T follicular helper cell (primary cell): ENCODE measurements at regions not wholly inside any gene's neighbourhood (a gene's known extent, or its start where the extent isn't known, plus 50 kb on each side); places are given as distances from the start of the nearest gene placed in this dataset.

Experiments
- DNase-seq: peaks from one replicate; pipeline ENCODE4 v3.0.0-alpha.2; 2020; ENCODE audit warnings: low read depth

DNA sequence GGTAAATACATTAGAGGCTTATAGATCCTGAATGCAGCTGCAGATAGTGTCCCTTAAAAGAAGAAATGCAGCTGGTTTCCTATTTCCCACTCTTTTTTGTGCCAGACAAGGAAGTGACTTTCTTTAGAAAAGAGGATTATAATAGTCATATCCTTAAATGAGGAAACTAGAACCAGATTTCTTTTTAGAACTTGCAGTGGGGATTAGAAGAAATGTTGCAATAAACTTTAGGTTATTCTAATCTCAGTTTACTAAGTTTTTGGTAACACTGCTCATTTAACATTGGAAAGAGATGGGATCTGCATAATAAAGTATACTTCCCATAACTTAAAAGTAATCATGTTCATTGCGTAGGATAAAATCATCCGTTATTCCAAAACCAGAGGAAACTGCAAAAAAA is 101.9 kb downstream of the SLIT2 start:
- no peak for DNase-seq

GRCh38 chr4:20354120-20354519 is 102.4 kb downstream of the SLIT2 start:
- DNase-seq: no peak

GRCh38 chr4:20356565-20356964 is 104.9 kb downstream of the SLIT2 start:
- no peak for DNase-seq

DNA sequence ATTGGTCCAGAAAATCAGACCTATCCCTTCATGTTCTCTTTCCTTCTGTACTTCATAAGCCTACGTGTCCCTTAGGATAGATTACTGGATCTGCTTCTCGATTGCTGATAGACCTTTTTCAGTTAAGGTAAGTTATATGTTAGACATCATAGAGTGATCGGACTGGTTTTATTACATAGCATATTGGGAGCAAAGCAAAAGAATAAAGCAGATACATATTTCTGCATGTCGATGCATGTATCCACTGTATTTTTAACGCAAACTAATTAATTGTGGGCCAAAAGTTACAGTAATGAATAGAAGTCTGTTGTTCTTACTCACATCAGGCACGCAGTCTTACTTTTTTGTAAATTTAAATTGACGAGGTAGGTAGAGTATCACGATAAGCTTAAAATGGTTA is 106.4 kb downstream of the SLIT2 start:
- no peak for DNase-seq

DNA sequence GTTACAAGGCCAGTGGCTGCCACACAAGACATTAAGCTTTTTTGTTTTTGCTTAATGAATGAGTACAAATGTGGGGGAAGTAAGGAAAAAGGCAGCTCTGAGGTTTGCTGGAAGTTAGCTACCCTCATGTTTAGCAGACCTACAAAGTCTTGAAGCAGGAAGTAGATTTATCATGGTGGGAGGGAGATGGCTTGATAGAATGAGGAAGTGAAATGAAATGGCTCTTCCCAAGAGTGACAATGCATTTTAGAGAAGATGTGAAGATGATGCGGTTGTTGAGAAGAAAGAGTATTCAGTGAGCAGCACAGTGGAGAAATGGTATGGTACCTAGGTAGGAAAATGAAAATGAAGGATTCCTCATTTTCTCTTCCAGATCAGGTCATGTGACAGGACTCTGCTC is 108.0 kb downstream of the SLIT2 start:
- DNase-seq: no peak

GRCh38 chr4:20362148-20362547 is 110.4 kb downstream of the SLIT2 start:
- no peak for DNase-seq

GRCh38 chr4:20364969-20365368 is 113.3 kb downstream of the SLIT2 start:
- DNase-seq: no peak

GRCh38 chr4:20367446-20367845 is 115.7 kb downstream of the SLIT2 start:
- DNase-seq: no peak

GRCh38 chr4:20368926-20369325 is 117.2 kb downstream of the SLIT2 start:
- DNase-seq: no peak

- DNase-seq: no peak
Measured at GRCh38 chr4:20370274-20370673, 118.6 kb downstream of the SLIT2 start.

- no peak for DNase-seq
Measured at GRCh38 chr4:20376070-20376469, 124.4 kb downstream of the SLIT2 start.

GRCh38 chr4:20378181-20378580 is 126.5 kb downstream of the SLIT2 start:
- DNase-seq: no peak

- no peak for DNase-seq
Measured at GRCh38 chr4:20381005-20381404, 129.3 kb downstream of the SLIT2 start.

GRCh38 chr4:20383283-20383682 is 131.6 kb downstream of the SLIT2 start:
- no peak for DNase-seq

DNA sequence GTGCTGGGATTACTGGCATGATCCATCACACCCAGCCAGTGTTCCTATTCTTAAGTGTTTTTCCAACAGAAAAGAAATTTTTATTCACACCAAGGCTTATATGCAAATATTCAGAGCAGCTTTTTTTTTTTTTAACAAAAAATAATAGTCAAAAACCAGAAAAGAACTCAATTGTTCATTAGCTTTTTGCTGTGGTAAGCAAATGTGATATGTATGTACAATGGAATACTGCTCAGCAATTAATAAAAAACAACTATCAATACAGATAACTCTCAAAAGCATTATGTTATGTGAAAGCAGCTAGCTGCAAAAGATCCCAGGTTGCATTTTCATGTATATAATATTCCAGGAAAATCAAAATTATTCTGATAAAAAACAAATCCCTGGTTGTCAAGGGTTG is 132.3 kb downstream of the SLIT2 start:
- DNase-seq: no peak

GRCh38 chr4:20384456-20384855 is 132.8 kb downstream of the SLIT2 start:
- no peak for DNase-seq

GRCh38 chr4:20386001-20386740 is 134.5 kb downstream of the SLIT2 start:
- no peak for DNase-seq

DNA sequence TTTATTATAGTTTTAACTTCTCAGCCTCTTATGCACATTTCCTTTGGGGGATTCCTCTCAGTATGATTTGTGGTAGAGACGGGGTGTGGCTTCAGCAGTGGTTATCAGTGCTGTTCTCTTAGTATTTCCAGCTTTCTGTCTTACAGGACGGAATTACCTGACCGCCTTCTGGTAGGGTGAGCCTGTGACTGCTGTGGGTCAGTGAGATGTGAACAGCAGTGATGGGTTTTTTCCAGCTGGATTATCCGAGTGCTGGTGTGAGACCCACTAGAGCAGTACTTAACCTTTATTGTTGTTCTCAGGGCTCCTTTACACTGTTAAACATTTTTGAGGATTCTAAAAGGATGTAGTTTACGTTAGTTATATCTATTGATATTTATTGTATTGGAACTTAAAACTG is 135.2 kb downstream of the SLIT2 start:
- DNase-seq: no peak

DNA sequence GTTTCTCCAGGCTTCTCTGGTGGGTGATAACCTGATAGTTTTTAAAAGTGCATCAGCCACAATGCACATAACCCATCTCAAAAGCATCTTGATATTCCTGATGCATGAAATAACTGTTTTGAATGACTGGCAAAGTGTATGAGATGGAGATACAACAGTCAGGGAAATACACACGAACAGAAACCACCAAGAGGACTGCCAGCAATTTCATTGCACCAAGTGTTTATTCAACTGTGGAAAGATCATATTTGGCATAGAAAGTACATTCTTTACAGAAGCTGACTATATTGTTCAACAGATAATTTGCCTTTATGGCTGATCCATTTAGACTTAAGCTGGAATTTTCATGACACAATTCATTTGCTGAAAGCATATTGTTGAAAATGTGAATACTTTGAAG is 139.5 kb downstream of the SLIT2 start:
- DNase-seq: no peak

- no peak for DNase-seq
Measured at GRCh38 chr4:20391912-20392311, 140.2 kb downstream of the SLIT2 start.

GRCh38 chr4:20393486-20394100 is 141.9 kb downstream of the SLIT2 start:
- DNase-seq: no peak

- DNase-seq: no peak
Measured at GRCh38 chr4:20394512-20394911, 142.8 kb downstream of the SLIT2 start.

- peak; percentile 0 for DNase-seq
Measured at GRCh38 chr4:20395160-20395773, 143.6 kb downstream of the SLIT2 start.
